HCT116 (cell line): ENCODE measurements at regions not wholly inside any gene's neighbourhood (a gene's known extent, or its start where the extent isn't known, plus 50 kb on each side); places are given as distances from the start of the nearest gene placed in this dataset.

Experiments used
- ATAC-seq: fragments of 200-7000 bp; cut with Tn5 transposase; 2 replicates; pipeline ENCODE4 v1.9.1; 2020; ENCODE audit warnings: mild to moderate bottlenecking, moderate library complexity
- BruUV-seq: library from RNA; stranded (reverse); fragments of 400-500 nt; replicated peaks from 2 replicates; lab custom pipeline; 2021; lab: Mats Ljungman, UMichigan
- CTCF ChIA-PET: fragments of 300-600 bp; sonication (Branson Sonifier 250); formaldehyde crosslinking; loops from one replicate; lab custom pipeline; 2021; ENCODE audit warnings: antibody characterized with exemption; lab: Charles Lee
- POLR2A ChIA-PET: fragments of 300-600, 350-600 bp; sonication (Branson Sonifier 250); formaldehyde crosslinking; loops from one replicate; lab custom pipeline; 2021; ENCODE audit warnings: antibody characterized with exemption; lab: Charles Lee
- RAD21 ChIA-PET, 2 experiments: fragments of 300-600 bp; sonication (Branson Sonifier 250); formaldehyde crosslinking; loops; one replicate each; lab custom pipeline; 2023; ENCODE audit warnings: low total read pairs in 2 of 2; ENCODE audit not compliant: uncharacterized antibody in 2 of 2, unreplicated experiment in 2 of 2, low non-redundant PET in 1 of 2; lab: Charles Lee
- DNase-seq: peaks from one replicate; pipeline ENCODE4 v3.0.0-alpha.2; 2010; ENCODE audit warnings: low read depth, low spot score
- H2AFZ ChIP-seq: fragments of 200-600 bp; shearing (Covaris generic), sonication (generic); 2 replicates; pipeline ENCODE4 v1.6.1; 2017; ENCODE audit warnings: low read depth, mixed run types, mixed read lengths, antibody characterized with exemption, low read length; ENCODE audit not compliant: poor library complexity, severe bottlenecking
- H3K27ac ChIP-seq: 2 replicates; pipeline ENCODE4 v1.5.1; 2012; ENCODE audit warnings: low read depth, low read length
- H3K27me3 ChIP-seq: fragments of 200-600 bp; sonication (generic); 2 replicates; pipeline ENCODE4 v1.6.1; 2016; ENCODE audit warnings: mixed run types, low read length, mixed read lengths; ENCODE audit not compliant: insufficient read depth
- H3K36me3 ChIP-seq, 2 experiments: fragments of 200-500 bp in 1 of 2; fragments of 200-600 bp in 1 of 2; sonication (Bioruptor generic) in 1 of 2; sonication (generic) in 1 of 2; 2 replicates each; pipeline versions ENCODE4 v1.5.1 to v1.6.1; 2014 to 2016; ENCODE audit warnings: low read length in 2 of 2, inconsistent platforms in 1 of 2, mixed read lengths in 1 of 2, mixed run types in 1 of 2; ENCODE audit not compliant: insufficient read depth in 2 of 2, control insufficient read depth in 1 of 2
- H3K4me1 ChIP-seq, 2 experiments: fragments of 200-600 bp in 1 of 2; sonication (generic) in 1 of 2; 2 replicates each; pipeline versions ENCODE4 v1.5.1 to v1.6.1; 2012 to 2017; ENCODE audit warnings: low read length in 2 of 2, inconsistent platforms in 1 of 2, mild to moderate bottlenecking in 1 of 2, mixed read lengths in 1 of 2, mixed run types in 1 of 2, moderate library complexity in 1 of 2; ENCODE audit not compliant: insufficient read depth in 2 of 2, control insufficient read depth in 1 of 2
- H3K4me2 ChIP-seq: fragments of 200-600 bp; sonication (generic); 2 replicates; pipeline ENCODE4 v1.6.1; 2017; ENCODE audit warnings: mixed run types, low read length, mixed read lengths
- H3K4me3 ChIP-seq, 2 experiments: fragments of 200-600 bp in 1 of 2; sonication (generic) in 1 of 2; replicated peaks in 1 of 2; 2 replicates each; pipeline ENCODE4 v1.5.1; 2011 to 2016; ENCODE audit warnings: low read length in 2 of 2, control low read depth in 1 of 2, low read depth in 1 of 2, mild to moderate bottlenecking in 1 of 2, mixed read lengths in 1 of 2, mixed run types in 1 of 2
- H3K79me2 ChIP-seq: fragments of 200-600 bp; sonication (generic); 2 replicates; pipeline ENCODE4 v1.6.1; 2017; ENCODE audit warnings: mild to moderate bottlenecking, mixed run types, low read length, moderate library complexity, mixed read lengths; ENCODE audit not compliant: insufficient read depth
- H3K9ac ChIP-seq: fragments of 200-600 bp; sonication (generic); 2 replicates; pipeline ENCODE4 v1.6.1; 2016; ENCODE audit warnings: low read length, mixed read lengths
- H3K9me2 ChIP-seq: fragments of 200-600 bp; sonication (generic), shearing (Covaris generic); 2 replicates; pipeline ENCODE4 v1.6.1; 2017; ENCODE audit warnings: mixed run types, mild to moderate bottlenecking, moderate library complexity; ENCODE audit not compliant: insufficient read depth
- H3K9me3 ChIP-seq, 2 experiments: fragments of 200-500 bp in 1 of 2; fragments of 200-600 bp in 1 of 2; sonication (Bioruptor generic) in 1 of 2; sonication (generic) in 1 of 2; 2 replicates each; pipeline ENCODE4 v1.6.1; 2014 to 2017; ENCODE audit warnings: low read length in 2 of 2, mixed read lengths in 2 of 2, inconsistent platforms in 1 of 2, low read depth in 1 of 2, mild to moderate bottlenecking in 1 of 2, mixed run types in 1 of 2, moderate library complexity in 1 of 2; ENCODE audit not compliant: control insufficient read depth in 1 of 2, insufficient read depth in 1 of 2
- H4K20me1 ChIP-seq: fragments of 200-600 bp; sonication (generic), shearing (Covaris generic); 2 replicates; pipeline ENCODE4 v1.6.1; 2017; ENCODE audit warnings: mixed run types, mild to moderate bottlenecking, moderate library complexity; ENCODE audit not compliant: insufficient read depth
- FOSL1 ChIP-seq: IDR thresholded peaks from 2 replicates; pipeline ENCODE4 v1.6.1; 2012; ENCODE audit warnings: low read depth
- SIN3A ChIP-seq: IDR thresholded peaks from 2 replicates; pipeline ENCODE4 v1.6.1; 2012; ENCODE audit warnings: low read depth
- SRF ChIP-seq: IDR thresholded peaks from 2 replicates; pipeline ENCODE4 v1.6.1; 2012; ENCODE audit warnings: low read depth
- TCF7L2 ChIP-seq: IDR thresholded peaks from 2 replicates; pipeline ENCODE4 v1.7.0; 2011; ENCODE audit warnings: borderline replicate concordance, inconsistent platforms; ENCODE audit not compliant: insufficient read depth, insufficient read length; ENCODE audit errors: extremely low read depth
- YY1 ChIP-seq: IDR thresholded peaks from 2 replicates; pipeline ENCODE4 v1.6.1; 2011; ENCODE audit warnings: low read length, low read depth, moderate library complexity, mild to moderate bottlenecking; ENCODE audit not compliant: insufficient replicate concordance; ENCODE audit errors: extremely low read depth
- ZNF274 ChIP-seq: fragments of 200-500 bp; sonication (Bioruptor generic); IDR thresholded peaks from 2 replicates; pipeline ENCODE4 v1.6.1; 2014; ENCODE audit warnings: mild to moderate bottlenecking, low read depth, low read length, inconsistent platforms
- intact Hi-C: fragments of 100-400 bp; cut with micrococcal nuclease; formaldehyde crosslinking; loops from 2 replicates; pipeline ENCODE4 v1.10.0; 2022
- TF ChIP-seq, protein P1 (sequence below): IDR thresholded peaks from 2 replicates; pipeline ENCODE4 v1.6.1; 2012
- TF ChIP-seq, protein P2 (sequence below): IDR thresholded peaks from 2 replicates; pipeline ENCODE4 v1.6.1; 2012

DNA sequence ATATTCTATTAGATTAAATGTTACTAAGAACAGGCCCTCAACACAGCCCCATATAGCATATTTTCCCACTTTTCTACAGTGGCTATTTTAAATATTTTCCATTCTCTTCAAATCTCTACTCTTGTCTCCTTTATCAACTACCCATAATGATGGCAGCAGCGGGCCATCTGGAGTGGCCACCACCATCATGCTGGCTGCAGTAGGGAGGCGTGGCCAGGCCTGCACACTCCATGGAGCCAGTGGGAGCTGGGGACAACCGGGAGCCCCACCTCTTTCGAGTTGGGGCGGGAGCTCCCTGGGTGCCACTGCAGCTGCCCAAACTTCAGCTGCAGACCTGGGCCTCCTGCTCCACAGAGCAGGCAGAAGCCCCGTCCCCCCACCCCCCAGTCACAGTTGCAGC lies 98.4 kb upstream of the RANBP6 start:
- Histone ChIP-seq H3K36me3 (no peaks in the 10 kb centered on the region), H3K4me1 (no peaks in the 10 kb centered on the region), H2AFZ (no peak overlapping the region), H3K9me2 (no peaks in the 10 kb centered on the region), H3K27ac (no peak overlapping the region), H3K9me3 (no peaks in the 10 kb centered on the region), H3K79me2 (no peaks in the 10 kb centered on the region), H3K9ac (no peak overlapping the region), H4K20me1 (no peaks in the 10 kb centered on the region), H3K4me3 (no peak overlapping the region), H3K27me3 (no peaks in the 10 kb centered on the region), H3K4me2 (no peak overlapping the region)
- DNase-seq (no peak), ATAC-seq (no peak)
- POLR2A ChIA-PET, result no interaction called here
- intact Hi-C loops, result no loop called here
- no TSS peak for BruUV-seq
- TF ChIP-seq, protein P1, sequence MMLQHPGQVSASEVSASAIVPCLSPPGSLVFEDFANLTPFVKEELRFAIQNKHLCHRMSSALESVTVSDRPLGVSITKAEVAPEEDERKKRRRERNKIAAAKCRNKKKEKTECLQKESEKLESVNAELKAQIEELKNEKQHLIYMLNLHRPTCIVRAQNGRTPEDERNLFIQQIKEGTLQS, result no peak
- CTCF ChIA-PET, result no interaction called here
- RAD21 ChIA-PET, result no interaction called here

DNA sequence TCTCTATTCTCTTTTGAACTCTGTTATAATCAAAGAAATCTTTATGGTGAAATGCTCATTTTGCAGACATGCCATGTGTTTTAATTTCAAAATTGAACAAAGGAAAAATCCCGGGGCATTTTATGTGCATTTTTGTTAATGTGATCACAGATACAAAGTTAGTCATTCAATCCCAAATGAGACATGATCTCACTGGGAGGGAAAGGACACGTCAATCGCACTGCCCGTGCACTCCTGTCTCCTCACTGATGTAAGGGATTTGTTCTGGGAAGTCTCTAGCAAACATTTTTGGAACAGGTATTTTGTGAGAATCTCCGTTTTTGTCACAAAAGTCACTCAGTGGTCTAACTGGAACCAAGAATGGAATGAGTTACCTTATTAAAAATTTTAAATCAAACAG lies 97.9 kb upstream of the RANBP6 start:
- ATAC-seq (no peak), DNase-seq (no peak)
- Histone ChIP-seq H3K9ac (no peak overlapping the region), H3K9me2 (no peaks in the 10 kb centered on the region), H3K9me3 (no peaks in the 10 kb centered on the region), H3K36me3 (no peaks in the 10 kb centered on the region), H3K4me3 (no peak overlapping the region), H4K20me1 (no peaks in the 10 kb centered on the region), H3K4me1 (no peaks in the 10 kb centered on the region), H3K79me2 (no peaks in the 10 kb centered on the region), H3K4me2 (no peak overlapping the region), H3K27me3 (no peaks in the 10 kb centered on the region), H2AFZ (no peak overlapping the region), H3K27ac (no peak overlapping the region)
- intact Hi-C loops, result no loop called here
- no TSS peak for BruUV-seq
- TF ChIP-seq YY1 (no peak), SRF (no peak), ZNF274 (no peak), SIN3A (no peak), FOSL1 (no peak), TCF7L2 (no peak)
- TF ChIP-seq, protein P2, sequence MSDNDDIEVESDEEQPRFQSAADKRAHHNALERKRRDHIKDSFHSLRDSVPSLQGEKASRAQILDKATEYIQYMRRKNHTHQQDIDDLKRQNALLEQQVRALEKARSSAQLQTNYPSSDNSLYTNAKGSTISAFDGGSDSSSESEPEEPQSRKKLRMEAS, result no peak
- RAD21 ChIA-PET, result no interaction called here
- CTCF ChIA-PET, result no interaction called here
- POLR2A ChIA-PET, result no interaction called here
